ENCODE measurements at regions not wholly inside any gene's neighbourhood (a gene's known extent, or its start where the extent isn't known, plus 50 kb on each side); places are given as distances from the start of the nearest gene placed in this dataset.

- no peaks in the 10 kb centered on the region for H3K36me3 ChIP-seq
- DNase-seq: no peak
- H3K9me3 ChIP-seq: no peaks in the 10 kb centered on the region
- no peak overlapping the region for H3K4me3 ChIP-seq
- no peaks in the 10 kb centered on the region for H3K27me3 ChIP-seq
These were observed 178.7 kb downstream of the KDR start for GRCh38 chr4:54946741-54947140.

GRCh38 chr4:54945838-54946237 is 179.6 kb downstream of the KDR start:
- Histone ChIP-seq H3K27me3 (no peaks in the 10 kb centered on the region), H3K36me3 (no peaks in the 10 kb centered on the region), H3K9me3 (no peaks in the 10 kb centered on the region), H3K4me3 (no peak overlapping the region)
- DNase-seq: no peak

- DNase-seq: no peak
These were observed 182.7 kb downstream of the KDR start for GRCh38 chr4:54942721-54943120.

GRCh38 chr4:54941994-54942552 is 183.3 kb downstream of the KDR start:
- no peak for DNase-seq
- Histone ChIP-seq H3K27me3 (no peaks in the 10 kb centered on the region), H3K4me3 (no peak overlapping the region), H3K36me3 (no peaks in the 10 kb centered on the region), H3K9me3 (no peaks in the 10 kb centered on the region)

More at GRCh38 chr4:54942721-54943120, 182.7 kb downstream of the KDR start:
- Histone ChIP-seq H3K36me3 (no peaks in the 10 kb centered on the region), H3K4me3 (no peak overlapping the region), H3K9me3 (no peaks in the 10 kb centered on the region), H3K27me3 (no peaks in the 10 kb centered on the region)

GRCh38 chr4:54940996-54941865 is 184.2 kb downstream of the KDR start:
- DNase-seq: no peak

GRCh38 chr4:54937501-54937900 is 187.9 kb downstream of the KDR start:
- Histone ChIP-seq H3K4me3 (no peak overlapping the region), H3K9me3 (no peaks in the 10 kb centered on the region), H3K36me3 (no peaks in the 10 kb centered on the region), H3K27me3 (no peaks in the 10 kb centered on the region)
- DNase-seq: no peak

More at GRCh38 chr4:54940996-54941865, 184.2 kb downstream of the KDR start:
- Histone ChIP-seq H3K9me3 (no peaks in the 10 kb centered on the region), H3K4me3 (no peak overlapping the region), H3K36me3 (no peaks in the 10 kb centered on the region), H3K27me3 (no peaks in the 10 kb centered on the region)

- no peaks in the 10 kb centered on the region for H3K9me3 ChIP-seq
- no peaks in the 10 kb centered on the region for H3K27me3 ChIP-seq
- H3K36me3 ChIP-seq: no peaks in the 10 kb centered on the region
- DNase-seq: no peak
- H3K4me3 ChIP-seq: no peak overlapping the region
These were observed 191.8 kb downstream of the KDR start for GRCh38 chr4:54933579-54933978.

- no peak for DNase-seq
- no peaks in the 10 kb centered on the region for H3K27me3 ChIP-seq
- H3K4me3 ChIP-seq: no peak overlapping the region
- no peaks in the 10 kb centered on the region for H3K36me3 ChIP-seq
- no peaks in the 10 kb centered on the region for H3K9me3 ChIP-seq
These were observed 195.2 kb downstream of the KDR start for GRCh38 chr4:54930226-54930625.

- Histone ChIP-seq H3K36me3 (no peaks in the 10 kb centered on the region), H3K4me3 (no peak overlapping the region), H3K9me3 (no peaks in the 10 kb centered on the region), H3K27me3 (no peaks in the 10 kb centered on the region)
- no peak for DNase-seq
These were observed 195.9 kb downstream of the KDR start for GRCh38 chr4:54929459-54929858.

- no peak overlapping the region for H3K4me3 ChIP-seq
- DNase-seq: no peak
- no peaks in the 10 kb centered on the region for H3K36me3 ChIP-seq
- no peaks in the 10 kb centered on the region for H3K9me3 ChIP-seq
- no peaks in the 10 kb centered on the region for H3K27me3 ChIP-seq
These were observed 200.5 kb downstream of the KDR start for GRCh38 chr4:54924891-54925290.

- no peaks in the 10 kb centered on the region for H3K9me3 ChIP-seq
- no peaks in the 10 kb centered on the region for H3K27me3 ChIP-seq
- no peaks in the 10 kb centered on the region for H3K36me3 ChIP-seq
- no peak overlapping the region for H3K4me3 ChIP-seq
- DNase-seq: no peak
These were observed 210.1 kb downstream of the KDR start for GRCh38 chr4:54915276-54915675.

GRCh38 chr4:54914781-54915180 is 210.6 kb downstream of the KDR start:
- Histone ChIP-seq H3K9me3 (no peaks in the 10 kb centered on the region), H3K27me3 (no peaks in the 10 kb centered on the region), H3K36me3 (no peaks in the 10 kb centered on the region), H3K4me3 (no peak overlapping the region)
- no peak for DNase-seq

GRCh38 chr4:54913751-54914526 is 211.5 kb downstream of the KDR start:
- DNase-seq: peak; percentile 15

GRCh38 chr4:54912155-54912554 is 213.2 kb downstream of the KDR start:
- no peaks in the 10 kb centered on the region for H3K36me3 ChIP-seq
- no peaks in the 10 kb centered on the region for H3K27me3 ChIP-seq
- H3K9me3 ChIP-seq: no peaks in the 10 kb centered on the region
- no peak for DNase-seq
- H3K4me3 ChIP-seq: no peak overlapping the region

More at GRCh38 chr4:54913751-54914526, 211.5 kb downstream of the KDR start:
- Histone ChIP-seq H3K36me3 (no peaks in the 10 kb centered on the region), H3K9me3 (no peaks in the 10 kb centered on the region), H3K27me3 (no peaks in the 10 kb centered on the region), H3K4me3 (no peak overlapping the region)

GRCh38 chr4:54909961-54910360 is 215.4 kb downstream of the KDR start:
- no peak overlapping the region for H3K4me3 ChIP-seq
- no peaks in the 10 kb centered on the region for H3K36me3 ChIP-seq
- H3K27me3 ChIP-seq: no peaks in the 10 kb centered on the region
- no peaks in the 10 kb centered on the region for H3K9me3 ChIP-seq
- DNase-seq: no peak

GRCh38 chr4:54908763-54909162 is 216.6 kb downstream of the KDR start:
- H3K27me3 ChIP-seq: no peaks in the 10 kb centered on the region
- DNase-seq: no peak
- no peaks in the 10 kb centered on the region for H3K36me3 ChIP-seq
- H3K9me3 ChIP-seq: no peaks in the 10 kb centered on the region
- no peak overlapping the region for H3K4me3 ChIP-seq

- Histone ChIP-seq H3K4me3 (no peak overlapping the region), H3K27me3 (no peaks in the 10 kb centered on the region), H3K36me3 (no peaks in the 10 kb centered on the region), H3K9me3 (no peaks in the 10 kb centered on the region)
- no peak for DNase-seq
These were observed 220.4 kb downstream of the KDR start for GRCh38 chr4:54904953-54905352.
